ENCODE measurements at regions not wholly inside any gene's neighbourhood (a gene's known extent, or its start where the extent isn't known, plus 50 kb on each side); places are given as distances from the start of the nearest gene placed in this dataset.

GRCh38 chr15:98330692-98331435, 317.5 kb upstream of the IGF1R start:
- no peak overlapping the region for H2AFZ ChIP-seq
- no peaks in the 10 kb centered on the region for H3K9me3 ChIP-seq (ENCODE audit: insufficient read depth, low read depth)
- intact Hi-C loops (cut with micrococcal nuclease; ENCODE audit: unreplicated experiment), result no loop called here
- no peaks in the 10 kb centered on the region for H3K4me1 ChIP-seq (replicated peaks; ENCODE audit: insufficient read depth)
- H3K36me3 ChIP-seq (ENCODE audit: low read depth), result no peaks in the 10 kb centered on the region
- BruUV-seq (replicated peaks), result no TSS peak
- DNase-seq, result no peak
- no peaks in the 10 kb centered on the region for H3K9me2 ChIP-seq (ENCODE audit: insufficient read depth)
- no peak overlapping the region for H3K27ac ChIP-seq
- H3K79me2 ChIP-seq (ENCODE audit: low read depth), result no peaks in the 10 kb centered on the region
- H3K27me3 ChIP-seq (ENCODE audit: insufficient read depth, low read depth), result peaks cover 54% of the 10 kb centered on the region
- ChIA-PET POLR2A (ENCODE audit: unreplicated experiment) (no interaction called here), CTCF (no interaction called here)
- TF ChIP-seq, protein P1, sequence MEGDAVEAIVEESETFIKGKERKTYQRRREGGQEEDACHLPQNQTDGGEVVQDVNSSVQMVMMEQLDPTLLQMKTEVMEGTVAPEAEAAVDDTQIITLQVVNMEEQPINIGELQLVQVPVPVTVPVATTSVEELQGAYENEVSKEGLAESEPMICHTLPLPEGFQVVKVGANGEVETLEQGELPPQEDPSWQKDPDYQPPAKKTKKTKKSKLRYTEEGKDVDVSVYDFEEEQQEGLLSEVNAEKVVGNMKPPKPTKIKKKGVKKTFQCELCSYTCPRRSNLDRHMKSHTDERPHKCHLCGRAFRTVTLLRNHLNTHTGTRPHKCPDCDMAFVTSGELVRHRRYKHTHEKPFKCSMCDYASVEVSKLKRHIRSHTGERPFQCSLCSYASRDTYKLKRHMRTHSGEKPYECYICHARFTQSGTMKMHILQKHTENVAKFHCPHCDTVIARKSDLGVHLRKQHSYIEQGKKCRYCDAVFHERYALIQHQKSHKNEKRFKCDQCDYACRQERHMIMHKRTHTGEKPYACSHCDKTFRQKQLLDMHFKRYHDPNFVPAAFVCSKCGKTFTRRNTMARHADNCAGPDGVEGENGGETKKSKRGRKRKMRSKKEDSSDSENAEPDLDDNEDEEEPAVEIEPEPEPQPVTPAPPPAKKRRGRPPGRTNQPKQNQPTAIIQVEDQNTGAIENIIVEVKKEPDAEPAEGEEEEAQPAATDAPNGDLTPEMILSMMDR (conservative IDR thresholded peaks at IDR 0.05), result no peak
- no peak for TF ChIP-seq EZH2 (IDR thresholded peaks at IDR 0.05; ENCODE audit: low read depth)
- no peak overlapping the region for H3K4me2 ChIP-seq
- H4K20me1 ChIP-seq (ENCODE audit: insufficient read depth), result no peaks in the 10 kb centered on the region
- no peak overlapping the region for H3K4me3 ChIP-seq
- H3F3A ChIP-seq (ENCODE audit: insufficient read depth, low read depth), result no peaks in the 10 kb centered on the region

- no peak for DNase-seq
- Histone ChIP-seq H4K20me1 (ENCODE audit: insufficient read depth) (no peaks in the 10 kb centered on the region), H3K79me2 (ENCODE audit: low read depth) (no peaks in the 10 kb centered on the region), H3K4me1 (replicated peaks; ENCODE audit: insufficient read depth) (no peaks in the 10 kb centered on the region), H3K27me3 (ENCODE audit: insufficient read depth, low read depth) (peaks cover 62% of the 10 kb centered on the region), H3K4me2 (no peak overlapping the region), H3K4me3 (no peak overlapping the region), H3K9me2 (ENCODE audit: insufficient read depth) (no peaks in the 10 kb centered on the region), H3F3A (ENCODE audit: insufficient read depth, low read depth) (no peaks in the 10 kb centered on the region), H3K36me3 (ENCODE audit: low read depth) (no peaks in the 10 kb centered on the region), H3K9me3 (ENCODE audit: insufficient read depth, low read depth) (no peaks in the 10 kb centered on the region), H3K27ac (no peak overlapping the region), H2AFZ (no peak overlapping the region)
- ChIA-PET POLR2A (ENCODE audit: unreplicated experiment) (no interaction called here), CTCF (no interaction called here)
- no TSS peak for BruUV-seq (replicated peaks)
- TF ChIP-seq EZH2 (IDR thresholded peaks at IDR 0.05; ENCODE audit: low read depth), result no peak
- TF ChIP-seq, protein P1 (conservative IDR thresholded peaks at IDR 0.05), result no peak
- intact Hi-C loops (cut with micrococcal nuclease; ENCODE audit: unreplicated experiment), result no loop called here
These were observed 316.7 kb upstream of the IGF1R start for GRCh38 chr15:98331676-98332075.

GRCh38 chr15:98333251-98333650, 315.1 kb upstream of the IGF1R start:
- Histone ChIP-seq H3K4me1 (replicated peaks; ENCODE audit: insufficient read depth) (no peaks in the 10 kb centered on the region), H3K4me3 (no peak overlapping the region), H3K79me2 (ENCODE audit: low read depth) (no peaks in the 10 kb centered on the region), H3F3A (ENCODE audit: insufficient read depth, low read depth) (no peaks in the 10 kb centered on the region), H3K4me2 (no peak overlapping the region), H3K9me3 (ENCODE audit: insufficient read depth, low read depth) (no peaks in the 10 kb centered on the region), H3K36me3 (ENCODE audit: low read depth) (no peaks in the 10 kb centered on the region), H3K27me3 (ENCODE audit: insufficient read depth, low read depth) (peaks cover 76% of the 10 kb centered on the region), H3K9me2 (ENCODE audit: insufficient read depth) (no peaks in the 10 kb centered on the region), H3K27ac (no peak overlapping the region), H2AFZ (no peak overlapping the region), H4K20me1 (ENCODE audit: insufficient read depth) (no peaks in the 10 kb centered on the region)
- DNase-seq, result no peak
- POLR2A ChIA-PET (ENCODE audit: unreplicated experiment), result no interaction called here
- TF ChIP-seq, protein P1 (conservative IDR thresholded peaks at IDR 0.05), result no peak
- TF ChIP-seq EZH2 (IDR thresholded peaks at IDR 0.05; ENCODE audit: low read depth), result no peak
- BruUV-seq (replicated peaks), result no TSS peak
- intact Hi-C loops (cut with micrococcal nuclease; ENCODE audit: unreplicated experiment), result no loop called here
- CTCF ChIA-PET, result interaction anchor here (0.6 kb wide), 1 partner anchor 22 kb away, joined by 3 read pairs; no protein-coding TSS in a partner anchor
